ENCODE measurements at regions not wholly inside any gene's neighbourhood (a gene's known extent, or its start where the extent isn't known, plus 50 kb on each side); places are given as distances from the start of the nearest gene placed in this dataset.

DNA sequence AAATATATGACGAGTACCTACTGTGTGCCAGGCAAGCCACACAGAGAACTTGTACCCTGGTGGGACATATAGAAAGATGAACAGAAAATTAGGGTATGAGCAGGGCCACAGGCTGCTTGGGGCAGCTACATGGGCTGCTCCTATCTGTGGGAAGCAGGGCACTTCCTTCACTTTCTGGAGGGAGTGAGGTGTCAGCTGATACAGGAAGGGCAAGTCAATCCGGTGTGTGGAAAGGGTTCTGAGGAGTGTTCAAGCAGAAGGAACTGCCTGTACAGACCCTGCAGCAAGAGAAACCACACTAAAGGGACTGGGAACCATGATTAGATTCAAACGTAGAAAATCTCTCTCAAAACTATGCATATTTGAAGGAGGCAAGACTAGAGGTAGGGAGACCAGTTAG, 58.6 kb upstream of the BCL11A start:
- no peak overlapping the region for H3K4ac ChIP-seq (ENCODE audit: low read length)
- H3K79me1 ChIP-seq (ENCODE audit: low read depth, low read length), result no peaks in the 10 kb centered on the region
- H3K4me3 ChIP-seq (ENCODE audit: low read length in 2 of 2), result no peak overlapping the region
- no peaks in the 10 kb centered on the region for H3K36me3 ChIP-seq (replicated peaks in 1 of 2; ENCODE audit: control insufficient read depth in 2 of 2, insufficient read depth in 2 of 2, low read length in 2 of 2)
- no peak overlapping the region for H3K14ac ChIP-seq (ENCODE audit: low read length)
- H3K9ac ChIP-seq (ENCODE audit: low read depth, low read length, poor library complexity), result no peak overlapping the region
- no peak overlapping the region for H2AK5ac ChIP-seq (ENCODE audit: low read depth, low read length)
- no peak overlapping the region for H4K8ac ChIP-seq (ENCODE audit: low read depth, low read length)
- H2BK5ac ChIP-seq (ENCODE audit: low read length), result no peak overlapping the region
- no peak overlapping the region for H2BK12ac ChIP-seq (ENCODE audit: low read length)
- H3K23ac ChIP-seq (ENCODE audit: low read depth, low read length, poor library complexity), result no peak overlapping the region
- no peak overlapping the region for H3K4me2 ChIP-seq (ENCODE audit: insufficient read depth, low read length, poor library complexity, severe bottlenecking)
- no peaks in the 10 kb centered on the region for H3K4me1 ChIP-seq (ENCODE audit: control insufficient read depth in 2 of 2, insufficient read depth in 1 of 2, low read depth in 1 of 2, low read length in 2 of 2)
- DNase-seq (ENCODE audit: low spot score), result no peak
- no peaks in the 10 kb centered on the region for H3K27me3 ChIP-seq (ENCODE audit: control insufficient read depth in 3 of 3, insufficient read depth in 3 of 3, low read depth in 1 of 3, low read length in 3 of 3)
- H3K18ac ChIP-seq (ENCODE audit: low read length), result no peak overlapping the region
- no peak overlapping the region for H4K91ac ChIP-seq (ENCODE audit: low read depth, low read length, poor library complexity)
- H3K9me3 ChIP-seq (replicated peaks in 1 of 2; ENCODE audit: control insufficient read depth in 2 of 2, insufficient read depth in 1 of 2, low read depth in 1 of 2, low read length in 2 of 2), result no peaks in the 10 kb centered on the region
- WGBS, 2 donors (ENCODE audit: extremely low coverage in 2 of 2, insufficient read length in 2 of 2, insufficient replicate concordance in 1 of 2), result no CpG with 5 or more reads among the region's 3 CpGs
- no peak overlapping the region for H3K27ac ChIP-seq (replicated peaks; ENCODE audit: low read length)
- no peak overlapping the region for H2BK15ac ChIP-seq (ENCODE audit: low read length)
- no peak overlapping the region for H2AFZ ChIP-seq (ENCODE audit: low read length)
- H2BK120ac ChIP-seq (ENCODE audit: low read depth, low read length), result no peak overlapping the region

- H3K4me3 ChIP-seq (ENCODE audit: low read length in 2 of 2), result no peak overlapping the region
- WGBS, 2 donors (ENCODE audit: extremely low coverage in 2 of 2, insufficient read length in 2 of 2, insufficient replicate concordance in 1 of 2), result no CpG with 5 or more reads among the region's 6 CpGs
- H3K9ac ChIP-seq (ENCODE audit: low read depth, low read length, poor library complexity), result no peak overlapping the region
Observed at GRCh38 chr2:60614319-60614718, 60.9 kb upstream of the BCL11A start.

DNA sequence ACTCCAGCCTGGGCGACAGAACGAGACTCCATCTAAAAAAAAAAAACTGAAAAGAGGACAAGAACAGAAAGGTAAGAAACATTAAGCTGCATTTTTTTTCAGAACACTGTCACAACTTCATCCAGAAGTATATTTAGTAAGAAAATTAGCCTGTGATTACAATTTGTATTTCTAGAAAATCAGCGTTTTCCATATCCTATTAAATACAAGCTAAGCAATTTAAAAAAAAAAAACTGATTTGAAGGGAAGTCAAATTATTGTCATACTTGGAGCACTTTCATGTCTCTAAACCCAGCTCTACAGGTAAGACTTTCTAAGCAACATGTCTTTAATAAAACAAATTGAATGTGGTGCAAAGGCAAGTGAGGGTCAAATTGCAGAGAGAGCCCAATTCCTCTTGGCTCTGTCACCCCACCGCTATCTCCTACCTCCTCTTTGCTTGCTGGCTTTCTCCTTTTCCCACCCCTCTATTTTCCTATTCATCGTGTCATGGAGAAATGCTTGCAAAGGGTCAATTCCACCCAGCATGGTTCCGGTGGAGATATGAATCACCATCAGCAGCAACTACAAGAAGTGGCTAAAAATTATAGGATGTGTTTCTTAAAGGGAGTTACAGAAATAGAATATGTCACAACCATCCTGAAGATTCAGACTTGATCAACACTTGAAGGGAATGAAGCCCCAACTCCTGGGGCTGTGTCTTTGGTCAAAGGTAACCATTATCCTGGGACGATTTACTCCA, 68.4 kb upstream of the BCL11A start:
- H3K4me1 ChIP-seq (ENCODE audit: control insufficient read depth in 2 of 2, insufficient read depth in 1 of 2, low read depth in 1 of 2, low read length in 2 of 2), result no peaks in the 10 kb centered on the region
- no peak for DNase-seq (ENCODE audit: low spot score)
- H3K9ac ChIP-seq (ENCODE audit: low read depth, low read length, poor library complexity), result no peak overlapping the region
- H4K91ac ChIP-seq (ENCODE audit: low read depth, low read length, poor library complexity), result no peak overlapping the region
- no peak overlapping the region for H3K14ac ChIP-seq (ENCODE audit: low read length)
- H3K27ac ChIP-seq (replicated peaks; ENCODE audit: low read length), result no peak overlapping the region
- H2BK15ac ChIP-seq (ENCODE audit: low read length), result no peak overlapping the region
- no peak overlapping the region for H3K4me2 ChIP-seq (ENCODE audit: insufficient read depth, low read length, poor library complexity, severe bottlenecking)
- WGBS, 2 donors (ENCODE audit: extremely low coverage in 2 of 2, insufficient read length in 2 of 2, insufficient replicate concordance in 1 of 2), result no CpG with 5 or more reads among the region's 7 CpGs
- no peaks in the 10 kb centered on the region for H3K9me3 ChIP-seq (replicated peaks in 1 of 2; ENCODE audit: control insufficient read depth in 2 of 2, insufficient read depth in 1 of 2, low read depth in 1 of 2, low read length in 2 of 2)
- H3K27me3 ChIP-seq (ENCODE audit: control insufficient read depth in 3 of 3, insufficient read depth in 3 of 3, low read depth in 1 of 3, low read length in 3 of 3), result no peaks in the 10 kb centered on the region
- H3K4ac ChIP-seq (ENCODE audit: low read length), result no peak overlapping the region
- no peak overlapping the region for H3K4me3 ChIP-seq (ENCODE audit: low read length in 2 of 2)
- no peak overlapping the region for H2AK5ac ChIP-seq (ENCODE audit: low read depth, low read length)
- no peak overlapping the region for H4K8ac ChIP-seq (ENCODE audit: low read depth, low read length)
- H2BK120ac ChIP-seq (ENCODE audit: low read depth, low read length), result no peak overlapping the region
- no peak overlapping the region for H2BK5ac ChIP-seq (ENCODE audit: low read length)
- H3K23ac ChIP-seq (ENCODE audit: low read depth, low read length, poor library complexity), result no peak overlapping the region
- H3K79me1 ChIP-seq (ENCODE audit: low read depth, low read length), result no peaks in the 10 kb centered on the region
- H2AFZ ChIP-seq (ENCODE audit: low read length), result no peak overlapping the region
- no peaks in the 10 kb centered on the region for H3K36me3 ChIP-seq (replicated peaks in 1 of 2; ENCODE audit: control insufficient read depth in 2 of 2, insufficient read depth in 2 of 2, low read length in 2 of 2)
- no peak overlapping the region for H2BK12ac ChIP-seq (ENCODE audit: low read length)
- no peak overlapping the region for H3K18ac ChIP-seq (ENCODE audit: low read length)

More at GRCh38 chr2:60614319-60614718, 60.9 kb upstream of the BCL11A start:
- Histone ChIP-seq H2BK12ac (ENCODE audit: low read length) (no peak overlapping the region), H2AFZ (ENCODE audit: low read length) (no peak overlapping the region), H2BK120ac (ENCODE audit: low read depth, low read length) (no peak overlapping the region), H3K36me3 (replicated peaks in 1 of 2; ENCODE audit: control insufficient read depth in 2 of 2, insufficient read depth in 2 of 2, low read length in 2 of 2) (no peaks in the 10 kb centered on the region), H3K4me1 (ENCODE audit: control insufficient read depth in 2 of 2, insufficient read depth in 1 of 2, low read depth in 1 of 2, low read length in 2 of 2) (no peaks in the 10 kb centered on the region), H3K9me3 (replicated peaks in 1 of 2; ENCODE audit: control insufficient read depth in 2 of 2, insufficient read depth in 1 of 2, low read depth in 1 of 2, low read length in 2 of 2) (no peaks in the 10 kb centered on the region), H3K4ac (ENCODE audit: low read length) (no peak overlapping the region), H3K27me3 (ENCODE audit: control insufficient read depth in 3 of 3, insufficient read depth in 3 of 3, low read depth in 1 of 3, low read length in 3 of 3) (no peaks in the 10 kb centered on the region), H3K27ac (replicated peaks; ENCODE audit: low read length) (no peak overlapping the region), H4K8ac (ENCODE audit: low read depth, low read length) (no peak overlapping the region), H2BK5ac (ENCODE audit: low read length) (no peak overlapping the region), H2AK5ac (ENCODE audit: low read depth, low read length) (no peak overlapping the region), H2BK15ac (ENCODE audit: low read length) (no peak overlapping the region), H4K91ac (ENCODE audit: low read depth, low read length, poor library complexity) (no peak overlapping the region), H3K18ac (ENCODE audit: low read length) (no peak overlapping the region), H3K14ac (ENCODE audit: low read length) (no peak overlapping the region), H3K79me1 (ENCODE audit: low read depth, low read length) (no peaks in the 10 kb centered on the region), H3K23ac (ENCODE audit: low read depth, low read length, poor library complexity) (no peak overlapping the region), H3K4me2 (ENCODE audit: insufficient read depth, low read length, poor library complexity, severe bottlenecking) (no peak overlapping the region)
- DNase-seq (ENCODE audit: low spot score), result no peak

DNA sequence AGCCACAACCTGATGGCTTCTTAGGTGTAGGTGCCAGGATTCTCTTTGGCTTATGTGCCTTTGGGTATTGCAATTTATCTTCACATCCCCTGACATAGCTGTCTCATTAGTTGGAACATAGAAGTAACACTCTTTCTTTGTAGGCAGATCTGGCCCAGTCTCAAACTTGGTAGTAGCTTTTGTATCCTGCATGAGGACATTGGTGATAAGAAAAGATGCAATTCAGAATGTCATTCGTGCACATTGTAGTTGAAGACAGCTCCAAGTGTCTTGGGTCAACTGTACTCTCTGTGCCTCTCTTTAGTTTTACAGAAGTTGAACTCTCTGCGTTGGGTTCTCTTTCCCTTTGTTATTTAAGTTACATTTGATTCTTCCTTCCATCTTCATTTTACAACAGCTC, 69.6 kb upstream of the BCL11A start:
- WGBS, 2 donors (ENCODE audit: extremely low coverage in 2 of 2, insufficient read length in 2 of 2, insufficient replicate concordance in 1 of 2), result no CpG with 5 or more reads among the region's 2 CpGs
- Histone ChIP-seq H3K9me3 (replicated peaks in 1 of 2; ENCODE audit: control insufficient read depth in 2 of 2, insufficient read depth in 1 of 2, low read depth in 1 of 2, low read length in 2 of 2) (no peaks in the 10 kb centered on the region), H2BK120ac (ENCODE audit: low read depth, low read length) (no peak overlapping the region), H3K27ac (replicated peaks; ENCODE audit: low read length) (no peak overlapping the region), H3K4me1 (ENCODE audit: control insufficient read depth in 2 of 2, insufficient read depth in 1 of 2, low read depth in 1 of 2, low read length in 2 of 2) (no peaks in the 10 kb centered on the region), H2BK12ac (ENCODE audit: low read length) (no peak overlapping the region), H2AFZ (ENCODE audit: low read length) (no peak overlapping the region), H3K27me3 (ENCODE audit: control insufficient read depth in 3 of 3, insufficient read depth in 3 of 3, low read depth in 1 of 3, low read length in 3 of 3) (no peaks in the 10 kb centered on the region), H3K9ac (ENCODE audit: low read depth, low read length, poor library complexity) (no peak overlapping the region), H2AK5ac (ENCODE audit: low read depth, low read length) (no peak overlapping the region), H4K91ac (ENCODE audit: low read depth, low read length, poor library complexity) (no peak overlapping the region), H3K36me3 (replicated peaks in 1 of 2; ENCODE audit: control insufficient read depth in 2 of 2, insufficient read depth in 2 of 2, low read length in 2 of 2) (no peaks in the 10 kb centered on the region), H2BK15ac (ENCODE audit: low read length) (no peak overlapping the region), H3K23ac (ENCODE audit: low read depth, low read length, poor library complexity) (no peak overlapping the region), H3K79me1 (ENCODE audit: low read depth, low read length) (no peaks in the 10 kb centered on the region), H3K4ac (ENCODE audit: low read length) (no peak overlapping the region), H2BK5ac (ENCODE audit: low read length) (no peak overlapping the region), H3K14ac (ENCODE audit: low read length) (no peak overlapping the region), H3K18ac (ENCODE audit: low read length) (no peak overlapping the region), H3K4me3 (ENCODE audit: low read length in 2 of 2) (no peak overlapping the region), H4K8ac (ENCODE audit: low read depth, low read length) (no peak overlapping the region), H3K4me2 (ENCODE audit: insufficient read depth, low read length, poor library complexity, severe bottlenecking) (no peak overlapping the region)
- no peak for DNase-seq (ENCODE audit: low spot score)

Measured in neuronal stem cell (in vitro differentiated cells).